ENCODE measurements at regions not wholly inside any gene's neighbourhood (a gene's known extent, or its start where the extent isn't known, plus 50 kb on each side); places are given as distances from the start of the nearest gene placed in this dataset.
"Not testable (repeated sequence)": the region's sequence is repeated elsewhere in the genome, so short reads cannot be mapped to it uniquely, and the experiment has no call there.

GRCh38 chr10:21364196-21365114 is 161.0 kb downstream of the SKIDA1 start:
- DNase-seq (ENCODE audit: low read depth in 2 of 2), result no peak

- DNase-seq (ENCODE audit: low read depth in 2 of 2), result no peak
These were observed 161.8 kb downstream of the SKIDA1 start for GRCh38 chr10:21363731-21364104.

GRCh38 chr10:21363092-21363730 is 162.3 kb downstream of the SKIDA1 start:
- DNase-seq (ENCODE audit: low read depth in 2 of 2), result no peak

- no peak for DNase-seq (ENCODE audit: low read depth in 2 of 2)
These were observed 166.3 kb downstream of the SKIDA1 start for GRCh38 chr10:21359202-21359601.

- no peak for DNase-seq (ENCODE audit: low read depth in 2 of 2)
These were observed 169.9 kb downstream of the SKIDA1 start for GRCh38 chr10:21355591-21356011.

GRCh38 chr10:21352886-21353285 is 172.6 kb downstream of the SKIDA1 start:
- DNase-seq (ENCODE audit: low read depth in 2 of 2), result no peak

GRCh38 chr10:21351594-21351993 is 173.9 kb downstream of the SKIDA1 start:
- not testable (repeated sequence) for DNase-seq (ENCODE audit: low read depth in 2 of 2)

- DNase-seq (ENCODE audit: low read depth in 2 of 2), result no peak
These were observed 175.6 kb downstream of the SKIDA1 start for GRCh38 chr10:21349912-21350286.

- DNase-seq (ENCODE audit: low read depth in 2 of 2), result no peak
These were observed 177.7 kb downstream of the SKIDA1 start for GRCh38 chr10:21347785-21348170.

GRCh38 chr10:21347043-21347784 is 178.3 kb downstream of the SKIDA1 start:
- no peak for DNase-seq (ENCODE audit: low read depth in 2 of 2)

GRCh38 chr10:21343087-21343486 is 182.4 kb downstream of the SKIDA1 start:
- DNase-seq (ENCODE audit: low read depth in 2 of 2), result no peak

GRCh38 chr10:21342499-21342898 is 183.0 kb downstream of the SKIDA1 start:
- DNase-seq (ENCODE audit: low read depth in 2 of 2), result not testable (repeated sequence)

GRCh38 chr10:21340331-21340730 is 185.2 kb downstream of the SKIDA1 start:
- no peak for DNase-seq (ENCODE audit: low read depth in 2 of 2)

- no peak for DNase-seq (ENCODE audit: low read depth in 2 of 2)
These were observed 188.2 kb downstream of the SKIDA1 start for GRCh38 chr10:21337171-21337792.

GRCh38 chr10:21336476-21337170 is 188.9 kb downstream of the SKIDA1 start:
- DNase-seq (ENCODE audit: low read depth in 2 of 2), result no peak

GRCh38 chr10:21334891-21335696 is 190.4 kb downstream of the SKIDA1 start:
- DNase-seq (ENCODE audit: low read depth in 2 of 2), result no peak

- DNase-seq (ENCODE audit: low read depth in 2 of 2), result no peak
These were observed 194.9 kb downstream of the SKIDA1 start for GRCh38 chr10:21330628-21331020.

- DNase-seq (ENCODE audit: low read depth in 2 of 2), result no peak
These were observed 195.4 kb downstream of the SKIDA1 start for GRCh38 chr10:21329995-21330627.

- DNase-seq (ENCODE audit: low read depth in 2 of 2), result no peak
These were observed 198.0 kb downstream of the SKIDA1 start for GRCh38 chr10:21327289-21327993.

All from stimulated activated CD8-positive, alpha-beta memory T cell treated with anti-CD3 and anti-CD28 coated beads, Interleukin-15, amount 100 ng/mL, for 48 hours (primary cell).